SK-N-SH treated with all-trans-retinoic acid at 6 μM for 48 hours (cell line): ENCODE measurements at regions not wholly inside any gene's neighbourhood (a gene's known extent, or its start where the extent isn't known, plus 50 kb on each side); places are given as distances from the start of the nearest gene placed in this dataset.

Experiments
- ATAC-seq: fragments of 200-7000 bp; cut with Tn5 transposase; 3 replicates; pipeline ENCODE4 v1.9.1; 2020; ENCODE audit warnings: mild to moderate bottlenecking, moderate library complexity
- ARNTL ChIP-seq: fragments of 450-650 bp; formaldehyde crosslinking; IDR thresholded peaks from 2 replicates; pipeline ENCODE4 v1.5.0; 2020; ENCODE audit warnings: low read depth, mild to moderate bottlenecking, moderate library complexity, borderline replicate concordance
- BACH2 ChIP-seq: fragments of 250-450 bp; sonication (Bioruptor Pico); IDR thresholded peaks from 2 replicates; pipeline ENCODE4 v1.9.0; 2021; ENCODE audit warnings: mild to moderate bottlenecking, borderline replicate concordance
- CSDC2 ChIP-seq: fragments of 250-450 bp; sonication (Bioruptor Pico); IDR thresholded peaks from 2 replicates; pipeline ENCODE4 v1.5.0; 2020; ENCODE audit warnings: mild to moderate bottlenecking, moderate library complexity
- CSRNP3 ChIP-seq: fragments of 250-450 bp; sonication (Bioruptor Pico); IDR thresholded peaks from 2 replicates; pipeline ENCODE4 v1.5.1; 2021; ENCODE audit warnings: mild to moderate bottlenecking, moderate library complexity
- ESRRG ChIP-seq: fragments of 250-450 bp; sonication (Bioruptor Pico); IDR thresholded peaks from 2 replicates; pipeline ENCODE4 v1.6.1; 2021; ENCODE audit warnings: mild to moderate bottlenecking
- GLIS3 ChIP-seq: fragments of 250-450 bp; sonication (Bioruptor Pico); IDR thresholded peaks from 2 replicates; pipeline ENCODE4 v1.5.0; 2020; ENCODE audit warnings: mild to moderate bottlenecking, moderate library complexity
- ISL1 ChIP-seq: fragments of 250-450 bp; sonication (Bioruptor Pico); IDR thresholded peaks from 2 replicates; pipeline ENCODE4 v2.1.2; 2022; ENCODE audit warnings: mild to moderate bottlenecking, moderate library complexity
- OSR1 ChIP-seq: fragments of 250-450 bp; sonication (Bioruptor Pico); IDR thresholded peaks from 2 replicates; pipeline ENCODE4 v1.8.0; 2022; ENCODE audit warnings: moderate library complexity, mild to moderate bottlenecking, inconsistent platforms
- PATZ1 ChIP-seq: fragments of 250-450 bp; sonication (Bioruptor Pico); IDR thresholded peaks from 2 replicates; pipeline ENCODE4 v1.8.0; 2020; ENCODE audit warnings: mild to moderate bottlenecking, moderate library complexity, borderline replicate concordance
- PPARA ChIP-seq: fragments of 250-450 bp; sonication (Bioruptor Pico); IDR thresholded peaks from 2 replicates; pipeline ENCODE4 v1.5.0; 2020; ENCODE audit warnings: mild to moderate bottlenecking, borderline replicate concordance
- RARB ChIP-seq: fragments of 250-450 bp; sonication (Bioruptor Pico); IDR thresholded peaks from 2 replicates; pipeline ENCODE4 v1.8.0; 2021; ENCODE audit warnings: mild to moderate bottlenecking, moderate library complexity
- SNAI2 ChIP-seq: fragments of 250-450 bp; sonication (Bioruptor Pico); IDR thresholded peaks from 2 replicates; pipeline ENCODE4 v1.5.0; 2020; ENCODE audit warnings: mild to moderate bottlenecking, moderate library complexity
- TCF4 ChIP-seq: fragments of 250-450 bp; sonication (Bioruptor Pico); IDR thresholded peaks from 2 replicates; pipeline ENCODE4 v1.8.0; 2021; ENCODE audit warnings: mild to moderate bottlenecking, moderate library complexity, borderline replicate concordance
- ZC3H10 ChIP-seq: fragments of 250-450 bp; sonication (Bioruptor Pico); IDR thresholded peaks from 2 replicates; pipeline ENCODE4 v1.5.1; 2021; ENCODE audit warnings: mild to moderate bottlenecking, moderate library complexity
- ZFP3 ChIP-seq: fragments of 250-450 bp; sonication (Bioruptor Pico); IDR thresholded peaks from 2 replicates; pipeline ENCODE4 v1.5.0; 2020; ENCODE audit warnings: mild to moderate bottlenecking, moderate library complexity
- ZNF565 ChIP-seq: fragments of 450-650 bp; formaldehyde crosslinking; conservative IDR thresholded peaks from 2 replicates; pipeline ENCODE4 v1.5.0; 2020; ENCODE audit warnings: low read depth, mild to moderate bottlenecking, moderate library complexity
- ZNF8 ChIP-seq: fragments of 450-650 bp; formaldehyde crosslinking; IDR thresholded peaks from 2 replicates; pipeline ENCODE4 v1.5.0; 2020; ENCODE audit warnings: mild to moderate bottlenecking, moderate library complexity
- TF ChIP-seq, protein P1 (sequence below): fragments of 250-450 bp; sonication (Bioruptor Pico); IDR thresholded peaks from 2 replicates; pipeline ENCODE4 v1.5.0; 2020; ENCODE audit warnings: mild to moderate bottlenecking, moderate library complexity
- TF ChIP-seq, protein P2 (sequence below): fragments of 250-450 bp; sonication (Bioruptor Pico); IDR thresholded peaks from 2 replicates; pipeline ENCODE4 v1.8.0; 2021; ENCODE audit warnings: low read depth, mild to moderate bottlenecking, moderate library complexity, borderline replicate concordance
- TF ChIP-seq, protein P3 (sequence below): fragments of 250-450 bp; sonication (Bioruptor Pico); IDR thresholded peaks from 2 replicates; pipeline ENCODE4 v1.5.1; 2020; ENCODE audit warnings: low read depth, mild to moderate bottlenecking, moderate library complexity

- no peak for TF ChIP-seq ZFP3 (CRISPR knock-in tag)
- no peak for TF ChIP-seq ISL1 (CRISPR knock-in tag)
- TF ChIP-seq GLIS3 (CRISPR knock-in tag): no peak
- TF ChIP-seq, protein P1, sequence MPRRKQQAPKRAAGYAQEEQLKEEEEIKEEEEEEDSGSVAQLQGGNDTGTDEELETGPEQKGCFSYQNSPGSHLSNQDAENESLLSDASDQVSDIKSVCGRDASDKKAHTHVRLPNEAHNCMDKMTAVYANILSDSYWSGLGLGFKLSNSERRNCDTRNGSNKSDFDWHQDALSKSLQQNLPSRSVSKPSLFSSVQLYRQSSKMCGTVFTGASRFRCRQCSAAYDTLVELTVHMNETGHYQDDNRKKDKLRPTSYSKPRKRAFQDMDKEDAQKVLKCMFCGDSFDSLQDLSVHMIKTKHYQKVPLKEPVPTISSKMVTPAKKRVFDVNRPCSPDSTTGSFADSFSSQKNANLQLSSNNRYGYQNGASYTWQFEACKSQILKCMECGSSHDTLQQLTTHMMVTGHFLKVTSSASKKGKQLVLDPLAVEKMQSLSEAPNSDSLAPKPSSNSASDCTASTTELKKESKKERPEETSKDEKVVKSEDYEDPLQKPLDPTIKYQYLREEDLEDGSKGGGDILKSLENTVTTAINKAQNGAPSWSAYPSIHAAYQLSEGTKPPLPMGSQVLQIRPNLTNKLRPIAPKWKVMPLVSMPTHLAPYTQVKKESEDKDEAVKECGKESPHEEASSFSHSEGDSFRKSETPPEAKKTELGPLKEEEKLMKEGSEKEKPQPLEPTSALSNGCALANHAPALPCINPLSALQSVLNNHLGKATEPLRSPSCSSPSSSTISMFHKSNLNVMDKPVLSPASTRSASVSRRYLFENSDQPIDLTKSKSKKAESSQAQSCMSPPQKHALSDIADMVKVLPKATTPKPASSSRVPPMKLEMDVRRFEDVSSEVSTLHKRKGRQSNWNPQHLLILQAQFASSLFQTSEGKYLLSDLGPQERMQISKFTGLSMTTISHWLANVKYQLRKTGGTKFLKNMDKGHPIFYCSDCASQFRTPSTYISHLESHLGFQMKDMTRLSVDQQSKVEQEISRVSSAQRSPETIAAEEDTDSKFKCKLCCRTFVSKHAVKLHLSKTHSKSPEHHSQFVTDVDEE (CRISPR knock-in tag): no peak
- no peak for ATAC-seq
Measured at GRCh38 chr4:111028795-111029194, 405.9 kb upstream of the PITX2 start.

GRCh38 chr4:111031001-111031579 is 408.2 kb upstream of the PITX2 start:
- TF ChIP-seq BACH2 (CRISPR knock-in tag): no peak
- no peak for TF ChIP-seq ZC3H10
- TF ChIP-seq CSDC2 (CRISPR knock-in tag): no peak
- TF ChIP-seq, protein P2, sequence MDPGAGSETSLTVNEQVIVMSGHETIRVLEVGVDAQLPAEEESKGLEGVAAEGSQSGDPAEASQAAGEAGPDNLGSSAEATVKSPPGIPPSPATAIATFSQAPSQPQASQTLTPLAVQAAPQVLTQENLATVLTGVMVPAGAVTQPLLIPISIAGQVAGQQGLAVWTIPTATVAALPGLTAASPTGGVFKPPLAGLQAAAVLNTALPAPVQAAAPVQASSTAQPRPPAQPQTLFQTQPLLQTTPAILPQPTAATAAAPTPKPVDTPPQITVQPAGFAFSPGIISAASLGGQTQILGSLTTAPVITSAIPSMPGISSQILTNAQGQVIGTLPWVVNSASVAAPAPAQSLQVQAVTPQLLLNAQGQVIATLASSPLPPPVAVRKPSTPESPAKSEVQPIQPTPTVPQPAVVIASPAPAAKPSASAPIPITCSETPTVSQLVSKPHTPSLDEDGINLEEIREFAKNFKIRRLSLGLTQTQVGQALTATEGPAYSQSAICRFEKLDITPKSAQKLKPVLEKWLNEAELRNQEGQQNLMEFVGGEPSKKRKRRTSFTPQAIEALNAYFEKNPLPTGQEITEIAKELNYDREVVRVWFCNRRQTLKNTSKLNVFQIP (CRISPR knock-in tag): no peak
- TF ChIP-seq ARNTL (CRISPR knock-in tag): no peak
- TF ChIP-seq, protein P3, sequence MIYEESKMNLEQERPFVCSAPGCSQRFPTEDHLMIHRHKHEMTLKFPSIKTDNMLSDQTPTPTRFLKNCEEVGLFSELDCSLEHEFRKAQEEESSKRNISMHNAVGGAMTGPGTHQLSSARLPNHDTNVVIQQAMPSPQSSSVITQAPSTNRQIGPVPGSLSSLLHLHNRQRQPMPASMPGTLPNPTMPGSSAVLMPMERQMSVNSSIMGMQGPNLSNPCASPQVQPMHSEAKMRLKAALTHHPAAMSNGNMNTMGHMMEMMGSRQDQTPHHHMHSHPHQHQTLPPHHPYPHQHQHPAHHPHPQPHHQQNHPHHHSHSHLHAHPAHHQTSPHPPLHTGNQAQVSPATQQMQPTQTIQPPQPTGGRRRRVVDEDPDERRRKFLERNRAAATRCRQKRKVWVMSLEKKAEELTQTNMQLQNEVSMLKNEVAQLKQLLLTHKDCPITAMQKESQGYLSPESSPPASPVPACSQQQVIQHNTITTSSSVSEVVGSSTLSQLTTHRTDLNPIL: no peak
- no peak for TF ChIP-seq ZNF565
- TF ChIP-seq ISL1 (CRISPR knock-in tag): no peak
- no peak for TF ChIP-seq ZFP3 (CRISPR knock-in tag)
- TF ChIP-seq SNAI2 (CRISPR knock-in tag): no peak
- no peak for TF ChIP-seq ESRRG (CRISPR knock-in tag)
- no peak for TF ChIP-seq PPARA (CRISPR knock-in tag)
- TF ChIP-seq, protein P1 (CRISPR knock-in tag): no peak
- no peak for TF ChIP-seq RARB (CRISPR knock-in tag)
- ATAC-seq: no peak

- no peak for ATAC-seq
- no peak for TF ChIP-seq ISL1 (CRISPR knock-in tag)
- TF ChIP-seq TCF4 (CRISPR knock-in tag): no peak
- TF ChIP-seq BACH2 (CRISPR knock-in tag): no peak
- no peak for TF ChIP-seq ZC3H10
- TF ChIP-seq, protein P3: no peak
- no peak for TF ChIP-seq ESRRG (CRISPR knock-in tag)
- no peak for TF ChIP-seq ZNF8 (CRISPR knock-in tag)
- TF ChIP-seq OSR1 (CRISPR knock-in tag): no peak
- no peak for TF ChIP-seq ZFP3 (CRISPR knock-in tag)
- no peak for TF ChIP-seq PATZ1 (CRISPR knock-in tag)
- TF ChIP-seq CSRNP3 (CRISPR knock-in tag): no peak
- TF ChIP-seq GLIS3 (CRISPR knock-in tag): no peak
- TF ChIP-seq, protein P1 (CRISPR knock-in tag): no peak
- TF ChIP-seq ARNTL (CRISPR knock-in tag): no peak
Measured at GRCh38 chr4:111031596-111031995, 408.7 kb upstream of the PITX2 start.
